GM12891 (cell line): ENCODE measurements at regions not wholly inside any gene's neighbourhood (a gene's known extent, or its start where the extent isn't known, plus 50 kb on each side); places are given as distances from the start of the nearest gene placed in this dataset.

Source experiments
- POLR2A ChIP-seq: IDR thresholded peaks from 2 replicates; pipeline ENCODE4 v1.6.1; 2011; ENCODE audit warnings: low read depth, low read length, control low read depth
- POLR2AphosphoS5 ChIP-seq: IDR thresholded peaks from 2 replicates; pipeline ENCODE4 v1.6.1; 2011; ENCODE audit warnings: low read depth, low read length, control low read depth
- POU2F2 ChIP-seq: IDR thresholded peaks from 2 replicates; pipeline ENCODE4 v1.6.1; 2011; ENCODE audit warnings: low read depth, mild to moderate bottlenecking, control low read depth, low read length, moderate library complexity
- SPI1 ChIP-seq: IDR thresholded peaks from 2 replicates; pipeline ENCODE4 v1.6.1; 2011; ENCODE audit warnings: low read depth, low read length, control low read depth
- TAF1 ChIP-seq: IDR thresholded peaks from 2 replicates; pipeline ENCODE4 v1.6.1; 2011; ENCODE audit warnings: low read depth, low read length, control low read depth

GRCh38 chr20:59526242-59527225 lies 77.8 kb upstream of the PHACTR3 start:
- TF ChIP-seq TAF1 (no peak), POLR2A (no peak), POLR2AphosphoS5 (no peak), POU2F2 (no peak), SPI1 (no peak)
